Fibroblast of lung (primary cell): ENCODE measurements at regions not wholly inside any gene's neighbourhood (a gene's known extent, or its start where the extent isn't known, plus 50 kb on each side); places are given as distances from the start of the nearest gene placed in this dataset.

ENCODE experiments used
- DNase-seq, 2 donors: peaks; one replicate each; pipeline versions ENCODE4 v3.0.0 to v3.0.0-alpha.2; 2010; ENCODE audit warnings: low read depth in 2 of 2
- H2AFZ ChIP-seq: 2 replicates; pipeline ENCODE4 v1.5.1; 2012; ENCODE audit warnings: low read length, control low read depth, inconsistent platforms
- H3K27ac ChIP-seq: 2 replicates; pipeline ENCODE4 v1.5.1; 2011; ENCODE audit warnings: low read length, control low read depth; ENCODE audit not compliant: insufficient read depth
- H3K27me3 ChIP-seq: 2 replicates; pipeline ENCODE4 v1.5.1; 2011; ENCODE audit warnings: mild to moderate bottlenecking, low read length; ENCODE audit not compliant: control insufficient read depth, insufficient read depth
- H3K36me3 ChIP-seq: 2 replicates; pipeline ENCODE4 v1.5.1; 2011; ENCODE audit warnings: low read length; ENCODE audit not compliant: control insufficient read depth, insufficient read depth
- H3K4me1 ChIP-seq: 2 replicates; pipeline ENCODE4 v1.5.1; 2011; ENCODE audit warnings: low read length; ENCODE audit not compliant: control insufficient read depth, insufficient read depth; ENCODE audit errors: extremely low read depth
- H3K4me2 ChIP-seq: 2 replicates; pipeline ENCODE4 v1.5.1; 2011; ENCODE audit warnings: low read length, control low read depth; ENCODE audit not compliant: insufficient read depth; ENCODE audit errors: extremely low read depth
- H3K4me3 ChIP-seq, 4 experiments: fragments of 200-600 bp in 1 of 4; sonication (generic) in 1 of 4; replicated peaks in 1 of 4; 2 replicates each; pipeline ENCODE4 v1.5.1; 2011 to 2016; ENCODE audit warnings: low read length in 4 of 4, low read depth in 3 of 4, mild to moderate bottlenecking in 3 of 4, control low read depth in 2 of 4, inconsistent platforms in 1 of 4, mixed read lengths in 1 of 4; ENCODE audit not compliant: insufficient read depth in 1 of 4; ENCODE audit errors: control extremely low read depth in 1 of 4
- H3K79me2 ChIP-seq: 2 replicates; pipeline ENCODE4 v1.5.1; 2012; ENCODE audit warnings: mild to moderate bottlenecking, low read length, inconsistent platforms; ENCODE audit not compliant: control insufficient read depth, insufficient read depth
- H3K9ac ChIP-seq: 2 replicates; pipeline ENCODE4 v1.5.1; 2011; ENCODE audit warnings: mild to moderate bottlenecking, low read length, control low read depth; ENCODE audit not compliant: insufficient read depth
- H3K9me3 ChIP-seq: 2 replicates; pipeline ENCODE4 v1.5.1; 2012; ENCODE audit warnings: low read depth, low read length; ENCODE audit not compliant: control insufficient read depth, insufficient read depth
- H4K20me1 ChIP-seq: 2 replicates; pipeline ENCODE4 v1.5.1; 2011; ENCODE audit warnings: low read length; ENCODE audit not compliant: control insufficient read depth, insufficient read depth; ENCODE audit errors: extremely low read depth
- CTCF ChIP-seq, 2 donors: IDR thresholded peaks in 1 of 2; conservative IDR thresholded peaks in 1 of 2; 1 replicate in 1 of 2; 2 replicates in 1 of 2; pipeline ENCODE4 v1.5.1; 2011 to 2012; ENCODE audit warnings: low read length in 2 of 2, control low read depth in 1 of 2, inconsistent platforms in 1 of 2, low read depth in 1 of 2, mild to moderate bottlenecking in 1 of 2
- EZH2 ChIP-seq: IDR thresholded peaks from 2 replicates; pipeline ENCODE4 v1.5.1; 2012; ENCODE audit warnings: low read length, control low read depth, mild to moderate bottlenecking; ENCODE audit errors: missing control alignments

- Histone ChIP-seq H3K36me3 (no peaks in the 10 kb centered on the region), H3K4me2 (no peak overlapping the region), H3K79me2 (no peaks in the 10 kb centered on the region), H3K27me3 (no peaks in the 10 kb centered on the region), H4K20me1 (no peaks in the 10 kb centered on the region), H3K9me3 (no peaks in the 10 kb centered on the region), H3K27ac (no peak overlapping the region), H3K4me1 (no peaks in the 10 kb centered on the region), H3K4me3 (no peak overlapping the region), H3K9ac (no peak overlapping the region), H2AFZ (no peak overlapping the region)
- no peak for DNase-seq
- TF ChIP-seq EZH2 (no peak), CTCF (conservative IDR thresholded peaks at IDR 0.05 in 1 of 2, IDR thresholded peaks at IDR 0.05 in 1 of 2; ENCODE audit: low read depth in 1 of 2, low read length in 2 of 2) (no peak)
These were observed 120.7 kb upstream of the TRPM3 start for GRCh38 chr9:71242081-71242480.

GRCh38 chr9:71237051-71237450 is 115.6 kb upstream of the TRPM3 start:
- TF ChIP-seq CTCF (conservative IDR thresholded peaks at IDR 0.05 in 1 of 2, IDR thresholded peaks at IDR 0.05 in 1 of 2; ENCODE audit: low read depth in 1 of 2, low read length in 2 of 2) (no peak), EZH2 (no peak)
- Histone ChIP-seq H3K4me1 (no peaks in the 10 kb centered on the region), H3K9ac (no peak overlapping the region), H3K9me3 (no peaks in the 10 kb centered on the region), H3K36me3 (no peaks in the 10 kb centered on the region), H4K20me1 (no peaks in the 10 kb centered on the region), H3K27ac (no peak overlapping the region), H3K79me2 (no peaks in the 10 kb centered on the region), H2AFZ (no peak overlapping the region), H3K4me2 (no peak overlapping the region), H3K27me3 (no peaks in the 10 kb centered on the region), H3K4me3 (no peak overlapping the region)
- DNase-seq = no peak

GRCh38 chr9:71233646-71234045 is 112.2 kb upstream of the TRPM3 start:
- Histone ChIP-seq H3K79me2 (no peaks in the 10 kb centered on the region), H3K9ac (no peak overlapping the region), H3K27me3 (no peaks in the 10 kb centered on the region), H3K4me1 (no peaks in the 10 kb centered on the region), H3K27ac (no peak overlapping the region), H3K4me3 (no peak overlapping the region), H2AFZ (no peak overlapping the region), H4K20me1 (no peaks in the 10 kb centered on the region), H3K4me2 (no peak overlapping the region), H3K9me3 (no peaks in the 10 kb centered on the region), H3K36me3 (no peaks in the 10 kb centered on the region)
- DNase-seq = no peak
- no peak for TF ChIP-seq EZH2
- no peak for TF ChIP-seq CTCF (conservative IDR thresholded peaks at IDR 0.05 in 1 of 2, IDR thresholded peaks at IDR 0.05 in 1 of 2; ENCODE audit: low read depth in 1 of 2, low read length in 2 of 2)
